Vagina (tissue), 2 donors: ENCODE measurements at regions not wholly inside any gene's neighbourhood (a gene's known extent, or its start where the extent isn't known, plus 50 kb on each side); places are given as distances from the start of the nearest gene placed in this dataset.

Experiments
- CTCF ChIP-seq, 3 experiments: fragments of 450-650 bp in 2 of 3; fragments of 200-600 bp in 1 of 3; sonication (generic) in 1 of 3; IDR thresholded peaks; one replicate each; pipeline ENCODE4 v1.5.1; 2017 to 2019; ENCODE audit warnings: antibody characterized with exemption in 3 of 3, mild to moderate bottlenecking in 2 of 3, moderate library complexity in 2 of 3
- POLR2A ChIP-seq, 2 donors: fragments of 450-650 bp; IDR thresholded peaks; one replicate each; pipeline ENCODE4 v1.6.1; 2017; ENCODE audit warnings: antibody characterized with exemption in 2 of 2, mild to moderate bottlenecking in 2 of 2, moderate library complexity in 2 of 2
- POLR2AphosphoS5 ChIP-seq, 2 donors: sonication (generic); formaldehyde crosslinking; IDR thresholded peaks; one replicate each; pipeline ENCODE4 v1.9.0; 2017; ENCODE audit warnings: antibody characterized with exemption in 2 of 2, mild to moderate bottlenecking in 2 of 2, low read depth in 1 of 2; ENCODE audit not compliant: insufficient read depth in 1 of 2

GRCh38 chr2:9696731-9697130 is 65.9 kb upstream of the YWHAQ start:
- TF ChIP-seq CTCF (IDR thresholded peaks at IDR 0.05) (no peak), POLR2A (IDR thresholded peaks at IDR 0.05) (no peak), POLR2AphosphoS5 (IDR thresholded peaks at IDR 0.05; ENCODE audit: insufficient read depth in 1 of 2, low read depth in 1 of 2) (no peak)
